ENCODE measurements at regions not wholly inside any gene's neighbourhood (a gene's known extent, or its start where the extent isn't known, plus 50 kb on each side); places are given as distances from the start of the nearest gene placed in this dataset.
A peak's percentile ranks its signal among the peaks of the same experiment; 100 is the strongest.
"Not testable (repeated sequence)": the region's sequence is repeated elsewhere in the genome, so short reads cannot be mapped to it uniquely, and the experiment has no call there.

- no peak for FAIRE-seq
Measured at GRCh38 chrX:74180716-74181115, 123.3 kb upstream of the ZCCHC13 start.

GRCh38 chrX:74179990-74180389 lies 124.0 kb upstream of the ZCCHC13 start:
- FAIRE-seq: no peak
- DNase-seq (ENCODE audit: low spot score): no peak

More at GRCh38 chrX:74180716-74181115, 123.3 kb upstream of the ZCCHC13 start:
- DNase-seq (ENCODE audit: low spot score): no peak

- no peak for FAIRE-seq
- no peak for DNase-seq (ENCODE audit: low spot score)
Measured at GRCh38 chrX:74179499-74179898, 124.5 kb upstream of the ZCCHC13 start.

- FAIRE-seq: peak; percentile 85
- peak; percentile 4 for DNase-seq (ENCODE audit: low spot score)
Measured at GRCh38 chrX:74179071-74179470, 124.9 kb upstream of the ZCCHC13 start.

- FAIRE-seq: no peak
Measured at GRCh38 chrX:74178536-74178935, 125.4 kb upstream of the ZCCHC13 start.

GRCh38 chrX:74171465-74171864 lies 132.5 kb upstream of the ZCCHC13 start:
- DNase-seq (ENCODE audit: low spot score) (no peak), FAIRE-seq (no peak)

More at GRCh38 chrX:74178536-74178935, 125.4 kb upstream of the ZCCHC13 start:
- DNase-seq (ENCODE audit: low spot score): no peak

GRCh38 chrX:74162199-74162598 lies 141.8 kb upstream of the ZCCHC13 start:
- DNase-seq (ENCODE audit: low spot score): no peak
- FAIRE-seq: no peak

GRCh38 chrX:74160816-74161215 lies 143.2 kb upstream of the ZCCHC13 start:
- no peak for FAIRE-seq
- DNase-seq (ENCODE audit: low spot score): no peak

GRCh38 chrX:74160358-74160757 lies 143.6 kb upstream of the ZCCHC13 start:
- FAIRE-seq (no peak), DNase-seq (ENCODE audit: low spot score) (no peak)

GRCh38 chrX:74147439-74147838 lies 156.5 kb upstream of the ZCCHC13 start:
- FAIRE-seq: no peak
- DNase-seq (ENCODE audit: low spot score): no peak

- no peak for FAIRE-seq
Measured at GRCh38 chrX:74138943-74139342, 165.0 kb upstream of the ZCCHC13 start.

GRCh38 chrX:74133156-74133796 lies 170.7 kb upstream of the ZCCHC13 start:
- DNase-seq (ENCODE audit: low spot score): peak; percentile 33
- peak; percentile 56 for FAIRE-seq

More at GRCh38 chrX:74138943-74139342, 165.0 kb upstream of the ZCCHC13 start:
- no peak for DNase-seq (ENCODE audit: low spot score)

GRCh38 chrX:74132280-74132679 lies 171.7 kb upstream of the ZCCHC13 start:
- FAIRE-seq: no peak

GRCh38 chrX:74119016-74119910 lies 184.7 kb upstream of the ZCCHC13 start:
- FAIRE-seq: peak; percentile 78
- DNase-seq (ENCODE audit: low spot score): peak; percentile 54

More at GRCh38 chrX:74132280-74132679, 171.7 kb upstream of the ZCCHC13 start:
- no peak for DNase-seq (ENCODE audit: low spot score)

GRCh38 chrX:74117962-74118902 lies 185.7 kb upstream of the ZCCHC13 start:
- no peak for DNase-seq (ENCODE audit: low spot score)
- FAIRE-seq: no peak

GRCh38 chrX:74111245-74111644 lies 192.7 kb upstream of the ZCCHC13 start:
- FAIRE-seq: no peak
- no peak for DNase-seq (ENCODE audit: low spot score)

- FAIRE-seq: no peak
- no peak for DNase-seq (ENCODE audit: low spot score)
Measured at GRCh38 chrX:74107666-74108065, 196.3 kb upstream of the ZCCHC13 start.

GRCh38 chrX:74104356-74105015 lies 199.5 kb upstream of the ZCCHC13 start:
- DNase-seq (ENCODE audit: low spot score): no peak

GRCh38 chrX:74098407-74098806 lies 205.6 kb upstream of the ZCCHC13 start:
- DNase-seq (ENCODE audit: low spot score); FAIRE-seq: not testable (repeated sequence)

More at GRCh38 chrX:74104356-74105015, 199.5 kb upstream of the ZCCHC13 start:
- no peak for FAIRE-seq

- no peak for DNase-seq (ENCODE audit: low spot score)
- no peak for FAIRE-seq
Measured at GRCh38 chrX:74090049-74090448, 213.9 kb upstream of the ZCCHC13 start.
